Lung (tissue), 11 donors: ENCODE measurements at regions not wholly inside any gene's neighbourhood (a gene's known extent, or its start where the extent isn't known, plus 50 kb on each side); places are given as distances from the start of the nearest gene placed in this dataset.

Source experiments
- ATAC-seq: fragments of 200-7000 bp; cut with Tn5 transposase; one replicate; pipeline ENCODE4 v1.9.1; 2020; ENCODE audit warnings: moderate number of reproducible peaks; ENCODE audit not compliant: insufficient read depth, low FRiP score
- DNase-seq, 3 donors: peaks; one replicate each; pipeline ENCODE4 v3.0.0-alpha.2; 2013 to 2017
- H3K27ac ChIP-seq, 2 donors: one replicate each; pipeline ENCODE4 v1.5.1; 2013; ENCODE audit warnings: mild to moderate bottlenecking in 2 of 2, moderate library complexity in 2 of 2, control low read depth in 1 of 2, inconsistent platforms in 1 of 2, low read depth in 1 of 2, low read length in 1 of 2
- H3K27me3 ChIP-seq, 3 donors: one replicate each; pipeline ENCODE4 v1.5.1; 2013; ENCODE audit warnings: low read length in 2 of 3; ENCODE audit not compliant: control insufficient read depth in 3 of 3, insufficient read depth in 3 of 3
- H3K36me3 ChIP-seq, 4 donors: one replicate each; pipeline ENCODE4 v1.5.1; 2013; ENCODE audit warnings: low read length in 4 of 4, mild to moderate bottlenecking in 1 of 4, moderate library complexity in 1 of 4; ENCODE audit not compliant: control insufficient read depth in 4 of 4, insufficient read depth in 4 of 4
- H3K4me1 ChIP-seq, 5 donors: one replicate each; pipeline ENCODE4 v1.5.1; 2013; ENCODE audit warnings: low read length in 5 of 5, mild to moderate bottlenecking in 2 of 5, moderate library complexity in 1 of 5; ENCODE audit not compliant: control insufficient read depth in 5 of 5, insufficient read depth in 5 of 5
- H3K4me3 ChIP-seq: one replicate; pipeline ENCODE4 v1.5.1; 2013; ENCODE audit warnings: mild to moderate bottlenecking, control low read depth, moderate library complexity
- H3K9ac ChIP-seq, 2 donors: one replicate each; pipeline ENCODE4 v1.5.1; 2013; ENCODE audit warnings: low read length in 2 of 2, control low read depth in 1 of 2; ENCODE audit not compliant: insufficient read depth in 1 of 2
- H3K9me3 ChIP-seq, 4 donors: one replicate each; pipeline ENCODE4 v1.5.1; 2013; ENCODE audit warnings: low read length in 3 of 4, mild to moderate bottlenecking in 1 of 4, moderate library complexity in 1 of 4; ENCODE audit not compliant: control insufficient read depth in 4 of 4, insufficient read depth in 3 of 4
- CTCF ChIP-seq: IDR thresholded peaks from 2 replicates; pipeline ENCODE4 v1.5.1; 2012; ENCODE audit warnings: mild to moderate bottlenecking; ENCODE audit errors: control extremely low read depth, extremely low read depth
- WGBS, 2 donors: extraction: QIAGEN DNeasy Blood & Tissue Kit; methylation state at CpG; one replicate each; pipeline ENCODE4 v1.1.7; 2013; 5-methylcytosine and 5-hydroxymethylcytosine counted together
- donor health status: control.
- donor health status: control.
- donor health status: Bipolar disorder and iron deficiency.
- donor health status: healthy.
- donor health status: DM: yes; HTN: yes; CAD: no.

GRCh38 chr4:18441676-18442075 lies 420.1 kb upstream of the LCORL start:
- Histone ChIP-seq H3K9ac (no peak overlapping the region), H3K9me3 (peaks cover 0 to 4% (median 0%) of the 10 kb centered on the region in 4 donors), H3K36me3 (no peaks in the 10 kb centered on the region), H3K4me3 (no peak overlapping the region), H3K4me1 (no peaks in the 10 kb centered on the region), H3K27me3 (no peaks in the 10 kb centered on the region), H3K27ac (no peak overlapping the region)
- TF ChIP-seq CTCF, result no peak
- DNase-seq, result no peak
- no peak for ATAC-seq
- WGBS, 2 donors, result 36 to 56% methylated on average over 2 of the region's 2 CpGs

GRCh38 chr4:18441203-18441590 lies 419.6 kb upstream of the LCORL start:
- H3K27ac ChIP-seq, result no peak overlapping the region
- 74 to 82% methylated on average over 3 of the region's 3 CpGs for WGBS, 2 donors
- no peaks in the 10 kb centered on the region for H3K27me3 ChIP-seq
- H3K36me3 ChIP-seq, result no peaks in the 10 kb centered on the region
- no peak overlapping the region for H3K9ac ChIP-seq
- no peaks in the 10 kb centered on the region for H3K4me1 ChIP-seq
- DNase-seq (no peak), ATAC-seq (no peak)
- peaks cover 0 to 4% (median 0%) of the 10 kb centered on the region in 4 donors for H3K9me3 ChIP-seq
- TF ChIP-seq CTCF, result no peak
- no peak overlapping the region for H3K4me3 ChIP-seq

- Histone ChIP-seq H3K36me3 (no peaks in the 10 kb centered on the region), H3K9ac (no peak overlapping the region), H3K9me3 (peaks cover 0 to 4% (median 0%) of the 10 kb centered on the region in 4 donors), H3K4me3 (no peak overlapping the region), H3K27ac (no peak overlapping the region), H3K27me3 (no peaks in the 10 kb centered on the region), H3K4me1 (no peaks in the 10 kb centered on the region)
- 43 to 51% methylated on average over 7 of the region's 7 CpGs for WGBS, 2 donors
- TF ChIP-seq CTCF, result no peak
- no peak for ATAC-seq
- DNase-seq, result no peak
Measured at GRCh38 chr4:18440527-18441202, 419.1 kb upstream of the LCORL start.

GRCh38 chr4:18439311-18439710 lies 417.8 kb upstream of the LCORL start:
- no peak for TF ChIP-seq CTCF
- no peak overlapping the region for H3K27ac ChIP-seq
- 79 to 80% methylated on average over 3 of the region's 3 CpGs for WGBS, 2 donors
- H3K4me1 ChIP-seq, result no peaks in the 10 kb centered on the region
- H3K36me3 ChIP-seq, result no peaks in the 10 kb centered on the region
- peaks cover 0 to 3% (median 0%) of the 10 kb centered on the region in 4 donors for H3K9me3 ChIP-seq
- no peaks in the 10 kb centered on the region for H3K27me3 ChIP-seq
- ATAC-seq (no peak), DNase-seq (no peak)
- no peak overlapping the region for H3K4me3 ChIP-seq
- H3K9ac ChIP-seq, result no peak overlapping the region
